GM13976 (cell line): ENCODE measurements at regions not wholly inside any gene's neighbourhood (a gene's known extent, or its start where the extent isn't known, plus 50 kb on each side); places are given as distances from the start of the nearest gene placed in this dataset.

Experiments used
- DNase-seq: peaks from one replicate; pipeline ENCODE4 v3.0.0; 2012; ENCODE audit warnings: low spot score
- in situ Hi-C: fragments of 300-500 bp; cut with MboI; formaldehyde crosslinking; loops from one replicate; pipeline ENCODE4 v1.12.0; 2022; ENCODE audit warnings: low sequenced_read_pairs, mixed read lengths, inconsistent platforms; ENCODE audit not compliant: unreplicated experiment
- TF ChIP-seq, protein P1 (sequence below): IDR thresholded peaks from 2 replicates; pipeline ENCODE4 v1.5.1; 2012; ENCODE audit warnings: borderline replicate concordance, mild to moderate bottlenecking; ENCODE audit not compliant: insufficient read depth; ENCODE audit errors: extremely low read depth, missing control alignments, control extremely low read depth

DNA sequence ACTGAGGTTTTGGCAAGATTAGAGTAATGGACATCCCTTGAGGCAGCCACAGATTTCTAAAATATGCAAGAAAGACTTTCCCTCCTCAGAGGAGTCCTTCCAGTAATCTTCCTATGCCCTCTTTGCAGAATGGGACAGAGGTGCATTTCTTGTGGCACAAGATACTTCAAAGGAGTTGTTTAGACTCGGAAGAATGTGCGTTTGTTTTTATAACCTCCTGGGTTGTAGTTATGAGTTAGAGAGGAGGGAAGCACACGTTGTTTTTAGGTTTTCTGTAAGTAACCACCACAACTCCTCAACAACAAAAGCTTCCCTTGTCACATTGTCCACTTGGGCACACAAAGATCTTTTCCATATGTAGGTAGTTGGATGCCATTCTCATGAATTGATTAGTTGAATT is 78.1 kb upstream of the GLI3 start:
- TF ChIP-seq, protein P1, sequence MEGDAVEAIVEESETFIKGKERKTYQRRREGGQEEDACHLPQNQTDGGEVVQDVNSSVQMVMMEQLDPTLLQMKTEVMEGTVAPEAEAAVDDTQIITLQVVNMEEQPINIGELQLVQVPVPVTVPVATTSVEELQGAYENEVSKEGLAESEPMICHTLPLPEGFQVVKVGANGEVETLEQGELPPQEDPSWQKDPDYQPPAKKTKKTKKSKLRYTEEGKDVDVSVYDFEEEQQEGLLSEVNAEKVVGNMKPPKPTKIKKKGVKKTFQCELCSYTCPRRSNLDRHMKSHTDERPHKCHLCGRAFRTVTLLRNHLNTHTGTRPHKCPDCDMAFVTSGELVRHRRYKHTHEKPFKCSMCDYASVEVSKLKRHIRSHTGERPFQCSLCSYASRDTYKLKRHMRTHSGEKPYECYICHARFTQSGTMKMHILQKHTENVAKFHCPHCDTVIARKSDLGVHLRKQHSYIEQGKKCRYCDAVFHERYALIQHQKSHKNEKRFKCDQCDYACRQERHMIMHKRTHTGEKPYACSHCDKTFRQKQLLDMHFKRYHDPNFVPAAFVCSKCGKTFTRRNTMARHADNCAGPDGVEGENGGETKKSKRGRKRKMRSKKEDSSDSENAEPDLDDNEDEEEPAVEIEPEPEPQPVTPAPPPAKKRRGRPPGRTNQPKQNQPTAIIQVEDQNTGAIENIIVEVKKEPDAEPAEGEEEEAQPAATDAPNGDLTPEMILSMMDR = no peak
- in situ Hi-C loops = no loop called here
- DNase-seq = no peak

DNA sequence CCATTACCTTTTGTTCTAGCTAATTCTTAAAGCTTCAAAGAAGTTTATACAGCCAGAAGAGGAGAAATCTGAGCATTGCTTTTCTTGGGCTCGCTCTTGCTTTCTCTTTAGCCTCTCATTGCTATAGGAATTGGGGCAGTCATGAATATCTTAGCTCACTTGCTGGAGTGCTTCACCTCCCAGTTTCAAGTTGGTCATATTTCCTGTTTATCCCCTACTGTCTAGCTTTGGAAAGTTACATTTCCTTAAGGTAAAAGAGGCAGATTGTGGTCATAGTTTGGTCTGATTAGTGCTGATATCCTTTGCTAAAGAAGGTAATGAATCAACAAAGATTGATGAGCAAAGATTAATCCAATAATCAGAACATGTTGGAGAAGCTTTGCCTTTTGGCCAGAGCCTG is 77.7 kb upstream of the GLI3 start:
- TF ChIP-seq, protein P1 = no peak
- in situ Hi-C loops = no loop called here
- DNase-seq = no peak

DNA sequence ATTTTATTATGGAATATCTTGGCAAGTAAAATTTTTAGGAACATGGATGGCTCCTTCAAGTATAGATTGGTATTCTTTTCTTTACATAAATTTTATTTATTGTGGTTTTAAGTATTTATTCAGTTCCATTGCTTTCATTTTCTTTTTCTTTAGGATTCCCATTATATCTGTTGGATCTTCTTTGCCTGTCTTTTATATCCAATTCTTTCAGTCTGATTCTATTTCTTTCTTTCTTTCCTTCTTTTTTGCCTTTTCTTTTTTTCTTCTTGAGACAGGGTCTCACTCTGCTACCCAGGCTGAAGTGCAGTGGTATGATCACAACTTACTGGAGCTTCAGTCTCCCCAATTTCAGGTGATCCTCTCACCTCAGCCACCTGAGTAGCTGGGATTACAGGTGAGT is 74.2 kb upstream of the GLI3 start:
- DNase-seq = no peak
- TF ChIP-seq, protein P1 = no peak
- in situ Hi-C loops = no loop called here

DNA sequence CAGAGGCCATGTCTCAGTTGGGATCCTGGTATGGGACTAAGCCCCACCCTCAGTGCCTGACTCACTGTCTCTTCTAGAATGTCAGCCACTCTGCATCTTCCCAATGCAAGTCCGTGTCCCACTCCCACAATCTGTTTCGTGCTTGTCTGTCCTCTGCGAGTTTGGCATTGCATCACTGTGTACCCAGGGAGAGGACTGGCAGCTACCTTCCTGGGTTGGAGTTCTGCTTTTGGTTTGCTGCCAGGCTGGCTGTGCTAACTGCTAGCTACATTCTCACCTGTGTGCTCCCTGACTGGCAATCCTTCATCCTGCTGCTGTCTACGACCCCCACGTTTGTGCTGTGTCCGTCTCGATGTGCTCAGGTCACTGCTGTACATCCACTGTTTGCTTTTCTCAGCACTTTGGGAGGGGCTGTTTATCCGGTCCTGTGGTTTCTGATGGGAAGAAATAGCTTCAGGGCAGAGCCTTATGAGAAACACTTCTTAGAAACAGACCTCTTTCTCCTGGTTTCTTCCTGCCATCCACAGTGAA is 56.0 kb upstream of the GLI3 start:
- in situ Hi-C loops = no loop called here
- DNase-seq = no peak
- TF ChIP-seq, protein P1 = no peak

DNA sequence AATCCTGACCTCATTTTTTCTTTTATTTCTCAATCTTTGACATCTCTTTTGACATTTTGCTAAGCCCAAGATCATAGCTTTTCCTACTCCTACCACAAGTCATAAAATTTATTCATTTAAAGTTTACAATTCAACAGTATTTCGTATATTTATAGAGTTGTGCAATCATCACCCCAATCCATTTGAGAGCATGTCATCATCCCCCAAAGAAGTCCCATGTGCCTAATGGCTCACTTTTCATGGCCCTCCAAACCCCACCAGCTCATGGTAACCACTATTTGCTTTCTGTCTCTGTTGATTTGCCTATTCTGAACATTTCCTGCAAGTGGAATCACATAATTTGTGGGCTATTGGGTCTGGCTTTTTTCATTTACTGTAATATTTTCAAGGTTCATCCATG is 52.5 kb upstream of the GLI3 start:
- no peak for DNase-seq
- TF ChIP-seq, protein P1 = no peak
- in situ Hi-C loops = no loop called here
